IPS DF 6.9 (cell line): ENCODE measurements at regions not wholly inside any gene's neighbourhood (a gene's known extent, or its start where the extent isn't known, plus 50 kb on each side); places are given as distances from the start of the nearest gene placed in this dataset.
"Not testable (repeated sequence)": the region's sequence is repeated elsewhere in the genome, so short reads cannot be mapped to it uniquely, and the experiment has no call there.

Experiments
- DNase-seq: peaks from one replicate; pipeline ENCODE4 v3.0.0-alpha.2; 2013; ENCODE audit warnings: low read depth, low spot score
- H3K27ac ChIP-seq: one replicate; pipeline ENCODE4 v1.5.1; 2013; ENCODE audit warnings: low read length, control low read depth
- H3K27me3 ChIP-seq: 2 replicates; pipeline ENCODE4 v1.6.1; 2013; ENCODE audit warnings: mild to moderate bottlenecking, low read length; ENCODE audit not compliant: control insufficient read depth, insufficient read depth
- H3K36me3 ChIP-seq: 2 replicates; pipeline ENCODE4 v1.6.1; 2013; ENCODE audit warnings: low read length; ENCODE audit not compliant: control insufficient read depth, insufficient read depth
- H3K4me1 ChIP-seq: 2 replicates; pipeline ENCODE4 v1.6.1; 2013; ENCODE audit warnings: low read length; ENCODE audit not compliant: control insufficient read depth, insufficient read depth
- H3K4me3 ChIP-seq: 2 replicates; pipeline ENCODE4 v1.5.1; 2013; ENCODE audit warnings: mild to moderate bottlenecking, low read length
- H3K9me3 ChIP-seq: 2 replicates; pipeline ENCODE4 v1.6.1; 2013; ENCODE audit warnings: low read length, inconsistent platforms; ENCODE audit not compliant: control insufficient read depth, insufficient read depth
- WGBS: extraction: QIAGEN DNeasy Blood & Tissue Kit; methylation state at CpG from one replicate; pipeline ENCODE4 v1.1.7; 2013; ENCODE audit warnings: mixed read lengths, missing lambda C conversion rate; ENCODE audit not compliant: insufficient read length, insufficient coverage; 5-methylcytosine and 5-hydroxymethylcytosine counted together

DNA sequence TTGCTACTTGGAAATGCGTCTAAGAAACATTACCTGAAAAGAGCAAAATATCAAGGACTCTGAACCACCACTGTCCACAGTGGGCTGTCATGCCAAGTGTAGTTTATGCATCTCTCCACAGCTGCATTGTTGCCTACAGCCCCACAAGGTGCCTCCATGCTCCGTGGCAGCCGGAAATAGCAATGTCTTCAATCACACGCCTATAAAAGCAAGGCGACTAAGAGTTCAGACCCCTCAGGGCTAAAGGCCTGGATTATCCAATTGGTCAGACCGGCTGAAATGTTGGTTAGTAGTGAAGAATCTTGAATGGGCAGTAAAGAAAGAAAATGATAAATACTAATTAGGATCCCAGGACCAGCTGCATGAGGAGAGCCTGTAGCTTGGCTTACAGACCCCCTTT is 114.0 kb upstream of the SLC35G4 start:
- H3K36me3 ChIP-seq: no peaks in the 10 kb centered on the region
- no peaks in the 10 kb centered on the region for H3K4me1 ChIP-seq
- H3K27me3 ChIP-seq: no peaks in the 10 kb centered on the region
- DNase-seq: no peak
- no CpG with 5 or more reads among the region's 6 CpGs for WGBS
- no peak overlapping the region for H3K27ac ChIP-seq
- H3K4me3 ChIP-seq: no peak overlapping the region
- H3K9me3 ChIP-seq: no peaks in the 10 kb centered on the region

DNA sequence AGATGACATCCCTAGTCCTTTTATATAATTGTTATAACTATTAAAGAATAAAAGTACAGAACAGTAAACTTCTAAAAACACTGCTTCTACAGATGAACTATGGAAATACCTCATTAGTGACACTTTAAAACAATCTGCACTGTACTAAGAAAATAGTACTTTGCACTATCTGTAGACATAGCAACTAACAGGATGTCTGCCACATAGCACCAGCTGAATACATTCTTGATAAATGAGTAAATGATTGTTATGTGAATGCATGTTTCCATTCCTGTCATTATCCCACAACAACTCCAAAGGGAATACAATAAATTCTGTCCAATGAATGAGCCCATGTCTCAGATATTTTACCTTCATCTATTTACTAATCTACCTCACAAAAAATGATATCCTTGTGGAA is 115.3 kb upstream of the SLC35G4 start:
- no peak for DNase-seq
- no peak overlapping the region for H3K27ac ChIP-seq
- H3K36me3 ChIP-seq: no peaks in the 10 kb centered on the region
- H3K4me3 ChIP-seq: no peak overlapping the region
- H3K4me1 ChIP-seq: no peaks in the 10 kb centered on the region
- no peaks in the 10 kb centered on the region for H3K9me3 ChIP-seq
- H3K27me3 ChIP-seq: no peaks in the 10 kb centered on the region

DNA sequence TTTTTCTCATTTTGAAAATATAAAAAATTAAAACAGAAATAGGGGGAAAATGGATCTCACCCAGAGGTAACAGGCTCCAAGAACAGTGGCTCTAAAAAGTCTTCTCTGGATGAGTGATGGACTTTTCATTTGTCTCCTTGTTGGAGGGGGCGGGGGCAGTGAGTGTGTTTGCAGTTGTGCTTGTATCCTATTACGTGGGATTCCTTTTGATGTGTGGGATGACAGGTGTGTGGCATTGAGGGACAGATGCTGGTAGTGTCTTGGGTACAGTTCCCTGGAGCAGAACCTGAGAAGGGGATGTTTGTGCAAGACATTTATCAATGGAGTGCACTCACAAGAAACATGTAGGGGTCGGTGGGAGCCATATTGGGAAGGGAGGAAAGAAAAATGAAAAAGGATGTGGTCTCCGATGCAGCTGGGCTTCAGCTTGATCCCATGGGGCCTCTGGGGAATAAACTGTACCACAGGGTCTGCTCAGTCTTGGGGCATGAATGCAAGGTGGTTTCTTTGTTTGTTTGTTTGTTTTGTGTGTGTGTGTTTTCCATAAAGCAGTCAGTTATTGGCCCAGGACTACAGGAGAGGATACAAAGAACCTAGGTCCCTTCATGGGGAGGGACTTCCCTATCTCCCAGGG is 120.0 kb upstream of the SLC35G4 start:
- Histone ChIP-seq H3K4me3 (no peak overlapping the region), H3K4me1 (no peaks in the 10 kb centered on the region), H3K9me3 (no peaks in the 10 kb centered on the region), H3K36me3 (no peaks in the 10 kb centered on the region), H3K27me3 (no peaks in the 10 kb centered on the region), H3K27ac (no peak overlapping the region)
- WGBS: no CpG with 5 or more reads among the region's 4 CpGs
- DNase-seq: no peak

DNA sequence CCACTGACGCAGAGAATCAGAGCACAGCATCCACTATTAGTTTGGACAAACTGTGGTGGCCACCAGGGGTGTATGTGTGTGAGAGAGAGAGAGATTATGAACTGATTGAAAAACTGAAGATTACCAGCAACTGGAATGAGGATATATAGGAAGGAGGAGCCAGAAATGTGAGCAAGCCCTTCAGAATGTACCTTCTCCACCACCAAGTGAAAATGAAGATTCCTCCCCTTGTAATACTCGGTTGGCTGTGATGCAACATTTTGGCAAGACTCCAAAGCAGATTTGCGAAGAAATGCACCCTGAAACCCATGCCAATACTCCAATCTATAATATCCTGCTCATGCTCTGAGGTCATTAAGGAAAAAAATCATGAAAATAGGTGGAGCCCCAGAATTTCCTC is 121.2 kb upstream of the SLC35G4 start:
- H3K36me3 ChIP-seq: no peaks in the 10 kb centered on the region
- H3K9me3 ChIP-seq: no peaks in the 10 kb centered on the region
- no peaks in the 10 kb centered on the region for H3K27me3 ChIP-seq
- H3K4me1 ChIP-seq: no peaks in the 10 kb centered on the region
- WGBS: no CpG with 5 or more reads among the region's 3 CpGs
- no peak overlapping the region for H3K4me3 ChIP-seq
- no peak for DNase-seq
- H3K27ac ChIP-seq: no peak overlapping the region

DNA sequence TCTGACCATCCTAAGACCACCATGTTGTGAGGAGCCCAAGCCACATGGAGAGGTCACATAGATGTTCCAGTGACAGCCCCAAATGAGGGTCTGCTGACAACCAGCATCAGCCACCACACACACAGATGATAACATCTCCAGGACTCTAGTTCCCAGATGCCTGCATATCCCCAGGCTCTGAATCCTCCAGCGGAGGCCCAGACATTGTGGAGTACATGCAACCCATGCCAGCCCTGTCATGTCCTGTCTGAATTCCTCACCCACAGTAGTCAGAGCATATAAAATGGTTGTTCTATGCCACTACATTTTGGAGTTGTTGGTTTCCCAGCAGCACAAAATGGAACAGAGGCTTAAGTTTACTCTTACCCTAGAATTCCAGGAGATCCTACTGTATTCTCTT is 122.0 kb upstream of the SLC35G4 start:
- H3K27me3 ChIP-seq: no peaks in the 10 kb centered on the region
- no peaks in the 10 kb centered on the region for H3K4me1 ChIP-seq
- H3K36me3 ChIP-seq: no peaks in the 10 kb centered on the region
- WGBS: no CpG with 5 or more reads among the region's 1 CpG
- DNase-seq: no peak
- H3K9me3 ChIP-seq: no peaks in the 10 kb centered on the region
- no peak overlapping the region for H3K4me3 ChIP-seq
- no peak overlapping the region for H3K27ac ChIP-seq

DNA sequence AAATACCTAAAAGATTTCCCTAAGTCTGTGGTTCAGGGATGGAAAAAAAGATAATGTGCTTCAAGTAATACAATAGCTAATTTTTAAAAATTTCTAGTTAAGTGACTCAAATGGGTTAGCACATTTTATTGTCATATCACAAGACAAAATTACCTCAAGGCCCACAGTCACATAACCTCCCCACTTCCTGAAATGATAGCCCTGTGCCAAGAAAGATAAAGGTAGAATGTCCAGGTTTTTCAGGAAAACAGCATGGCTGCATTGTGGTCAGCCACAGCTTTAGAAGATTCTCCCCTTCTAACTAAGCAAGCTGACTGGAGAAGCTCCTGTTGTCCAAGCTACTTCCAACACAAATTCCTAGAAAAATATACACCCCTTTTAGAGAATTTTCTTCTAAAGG is 127.1 kb upstream of the SLC35G4 start:
- Histone ChIP-seq H3K4me1 (no peaks in the 10 kb centered on the region), H3K27me3 (no peaks in the 10 kb centered on the region), H3K27ac (no peak overlapping the region), H3K36me3 (no peaks in the 10 kb centered on the region), H3K4me3 (no peak overlapping the region), H3K9me3 (no peaks in the 10 kb centered on the region)
- no peak for DNase-seq

GRCh38 chr18:11480692-11481091 is 128.7 kb upstream of the SLC35G4 start:
- no peak for DNase-seq
- no peaks in the 10 kb centered on the region for H3K36me3 ChIP-seq
- H3K4me3 ChIP-seq: no peak overlapping the region
- H3K27me3 ChIP-seq: no peaks in the 10 kb centered on the region
- H3K4me1 ChIP-seq: no peaks in the 10 kb centered on the region
- WGBS: no CpG with 5 or more reads among the region's 1 CpG
- H3K27ac ChIP-seq: no peak overlapping the region
- no peaks in the 10 kb centered on the region for H3K9me3 ChIP-seq

- H3K9me3 ChIP-seq, H3K27me3 ChIP-seq, H3K36me3 ChIP-seq, H3K4me1 ChIP-seq, H3K27ac ChIP-seq, H3K4me3 ChIP-seq, DNase-seq: not testable (repeated sequence)
- WGBS: no CpG with 5 or more reads among the region's 7 CpGs
These were observed 130.4 kb upstream of the SLC35G4 start for GRCh38 chr18:11479031-11479430.

DNA sequence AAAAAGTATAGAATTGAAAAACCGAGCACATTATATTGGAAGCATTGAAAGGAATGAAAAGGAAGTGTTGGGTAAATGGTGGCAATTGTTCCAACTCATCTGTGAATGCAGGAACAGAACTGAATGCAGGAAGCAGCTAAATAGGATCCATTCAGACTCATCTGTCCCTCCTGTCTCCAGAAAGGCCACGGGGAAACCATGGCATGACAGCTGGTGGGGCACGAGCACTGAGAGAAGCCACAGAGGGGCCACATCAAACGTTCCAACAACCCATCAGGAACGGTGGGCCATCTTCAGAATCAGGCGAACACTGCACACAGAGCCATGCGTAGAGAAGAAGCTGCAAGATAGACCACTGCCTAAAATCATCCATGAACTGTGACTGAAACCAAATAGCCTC is 138.5 kb upstream of the SLC35G4 start:
- Histone ChIP-seq H3K4me1 (no peaks in the 10 kb centered on the region), H3K36me3 (no peaks in the 10 kb centered on the region), H3K4me3 (no peak overlapping the region), H3K27ac (no peak overlapping the region), H3K9me3 (no peaks in the 10 kb centered on the region), H3K27me3 (no peaks in the 10 kb centered on the region)
- no peak for DNase-seq
- no CpG with 5 or more reads among the region's 7 CpGs for WGBS

GRCh38 chr18:11468617-11469016 is 140.8 kb upstream of the SLC35G4 start:
- no peak for DNase-seq
- Histone ChIP-seq H3K4me1 (no peaks in the 10 kb centered on the region), H3K9me3 (no peaks in the 10 kb centered on the region), H3K36me3 (no peaks in the 10 kb centered on the region), H3K4me3 (no peak overlapping the region), H3K27ac (no peak overlapping the region), H3K27me3 (no peaks in the 10 kb centered on the region)
- no CpG with 5 or more reads among the region's 2 CpGs for WGBS

DNA sequence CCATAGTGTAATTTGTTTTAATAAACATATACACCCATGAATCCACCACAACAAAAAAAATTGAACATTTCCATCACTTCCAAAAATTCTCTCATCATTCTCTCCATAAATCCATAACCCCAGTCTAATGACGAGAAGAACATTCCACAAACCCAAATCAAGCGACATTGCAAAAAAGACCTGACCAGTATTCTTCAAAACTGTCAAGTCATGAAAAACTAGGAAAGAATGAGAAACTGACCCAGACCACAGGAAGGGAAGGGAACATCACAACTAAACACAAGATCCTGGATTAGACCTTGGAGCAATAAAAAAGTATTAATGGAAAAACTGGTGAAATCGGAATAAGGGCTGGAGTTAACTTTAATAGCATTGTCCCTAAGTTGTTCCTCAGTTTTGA is 141.3 kb upstream of the SLC35G4 start:
- no peaks in the 10 kb centered on the region for H3K36me3 ChIP-seq
- no peak overlapping the region for H3K4me3 ChIP-seq
- no peaks in the 10 kb centered on the region for H3K9me3 ChIP-seq
- no peaks in the 10 kb centered on the region for H3K4me1 ChIP-seq
- no peaks in the 10 kb centered on the region for H3K27me3 ChIP-seq
- no peak overlapping the region for H3K27ac ChIP-seq
- 100% methylated on average over 2 of the region's 3 CpGs for WGBS
- DNase-seq: no peak
